ENCODE measurements at regions not wholly inside any gene's neighbourhood (a gene's known extent, or its start where the extent isn't known, plus 50 kb on each side); places are given as distances from the start of the nearest gene placed in this dataset.

GRCh38 chr18:47407736-47408135 lies 156.3 kb upstream of the SKOR2 start:
- H3K27ac Mint-ChIP-seq, result no peak overlapping the region
- H3K27me3 Mint-ChIP-seq, result peaks cover 4% of the 10 kb centered on the region
- ChIA-PET POLR2A (no interaction called here), CTCF (no interaction called here)
- no peaks in the 10 kb centered on the region for H3K9me3 Mint-ChIP-seq
- H3K4me3 Mint-ChIP-seq, result no peak overlapping the region
- H3K4me1 Mint-ChIP-seq, result no peaks in the 10 kb centered on the region
- no peak for DNase-seq
- H3K36me3 Mint-ChIP-seq (ENCODE audit: low read depth), result no peaks in the 10 kb centered on the region

- Mint-ChIP-seq H3K36me3 (ENCODE audit: low read depth) (no peaks in the 10 kb centered on the region), H3K4me1 (no peaks in the 10 kb centered on the region), H3K4me3 (no peak overlapping the region), H3K9me3 (no peaks in the 10 kb centered on the region), H3K27me3 (no peaks in the 10 kb centered on the region), H3K27ac (no peak overlapping the region)
- POLR2A ChIA-PET, result no interaction called here
- CTCF ChIA-PET, result no interaction called here
- no peak for DNase-seq
Observed at GRCh38 chr18:47404845-47405244, 153.4 kb upstream of the SKOR2 start.

- no peaks in the 10 kb centered on the region for H3K27me3 Mint-ChIP-seq
- H3K4me1 Mint-ChIP-seq, result no peaks in the 10 kb centered on the region
- no peak for DNase-seq
- no peak overlapping the region for H3K27ac Mint-ChIP-seq
- CTCF ChIA-PET, result no interaction called here
- H3K36me3 Mint-ChIP-seq (ENCODE audit: low read depth), result no peaks in the 10 kb centered on the region
- POLR2A ChIA-PET, result no interaction called here
- no peaks in the 10 kb centered on the region for H3K9me3 Mint-ChIP-seq
- no peak overlapping the region for H3K4me3 Mint-ChIP-seq
Observed at GRCh38 chr18:47403949-47404348, 152.5 kb upstream of the SKOR2 start.

GRCh38 chr18:47403317-47403716 lies 151.9 kb upstream of the SKOR2 start:
- DNase-seq, result no peak
- no peak overlapping the region for H3K4me3 Mint-ChIP-seq
- CTCF ChIA-PET, result no interaction called here
- H3K9me3 Mint-ChIP-seq, result no peaks in the 10 kb centered on the region
- H3K36me3 Mint-ChIP-seq (ENCODE audit: low read depth), result no peaks in the 10 kb centered on the region
- POLR2A ChIA-PET, result no interaction called here
- H3K27me3 Mint-ChIP-seq, result no peaks in the 10 kb centered on the region
- no peak overlapping the region for H3K27ac Mint-ChIP-seq
- no peaks in the 10 kb centered on the region for H3K4me1 Mint-ChIP-seq

GRCh38 chr18:47399475-47399874 lies 148.0 kb upstream of the SKOR2 start:
- Mint-ChIP-seq H3K4me3 (no peak overlapping the region), H3K27me3 (no peaks in the 10 kb centered on the region), H3K27ac (no peak overlapping the region), H3K4me1 (no peaks in the 10 kb centered on the region), H3K9me3 (no peaks in the 10 kb centered on the region), H3K36me3 (ENCODE audit: low read depth) (no peaks in the 10 kb centered on the region)
- no peak for DNase-seq
- POLR2A ChIA-PET, result no interaction called here
- CTCF ChIA-PET, result no interaction called here

- DNase-seq, result no peak
- H3K9me3 Mint-ChIP-seq, result no peaks in the 10 kb centered on the region
- no peak overlapping the region for H3K27ac Mint-ChIP-seq
- no peaks in the 10 kb centered on the region for H3K36me3 Mint-ChIP-seq (ENCODE audit: low read depth)
- no peaks in the 10 kb centered on the region for H3K4me1 Mint-ChIP-seq
- ChIA-PET POLR2A (interaction anchor here (0.7 kb wide), 1 partner anchor 116 kb away, joined by 3 read pairs; no protein-coding TSS in a partner anchor), CTCF (interaction anchor here (1.4 to 1.8 kb wide), 3 partner anchors 9 to 351 kb away, joined by 3 to 7 read pairs (median 4); no protein-coding TSS in a partner anchor)
- no peak overlapping the region for H3K4me3 Mint-ChIP-seq
- H3K27me3 Mint-ChIP-seq, result no peaks in the 10 kb centered on the region
Observed at GRCh38 chr18:47397671-47398319, 146.3 kb upstream of the SKOR2 start.

- H3K27ac Mint-ChIP-seq, result no peak overlapping the region
- H3K9me3 Mint-ChIP-seq, result no peaks in the 10 kb centered on the region
- H3K4me3 Mint-ChIP-seq, result no peak overlapping the region
- CTCF ChIA-PET, result no interaction called here
- peaks cover 3% of the 10 kb centered on the region for H3K27me3 Mint-ChIP-seq
- H3K36me3 Mint-ChIP-seq (ENCODE audit: low read depth), result no peaks in the 10 kb centered on the region
- no peak for DNase-seq
- no peaks in the 10 kb centered on the region for H3K4me1 Mint-ChIP-seq
- POLR2A ChIA-PET, result no interaction called here
Observed at GRCh38 chr18:47391665-47392064, 140.2 kb upstream of the SKOR2 start.

GRCh38 chr18:47390410-47391024 lies 139.1 kb upstream of the SKOR2 start:
- ChIA-PET POLR2A (no interaction called here), CTCF (no interaction called here)
- Mint-ChIP-seq H3K27me3 (peaks cover 3% of the 10 kb centered on the region), H3K36me3 (ENCODE audit: low read depth) (no peaks in the 10 kb centered on the region), H3K9me3 (no peaks in the 10 kb centered on the region), H3K4me1 (no peaks in the 10 kb centered on the region), H3K4me3 (no peak overlapping the region), H3K27ac (no peak overlapping the region)
- no peak for DNase-seq

GRCh38 chr18:47389210-47389609 lies 137.8 kb upstream of the SKOR2 start:
- Mint-ChIP-seq H3K27me3 (peaks cover 5% of the 10 kb centered on the region), H3K27ac (no peak overlapping the region), H3K9me3 (no peaks in the 10 kb centered on the region), H3K4me3 (no peak overlapping the region), H3K36me3 (ENCODE audit: low read depth) (no peaks in the 10 kb centered on the region), H3K4me1 (no peaks in the 10 kb centered on the region)
- CTCF ChIA-PET, result no interaction called here
- POLR2A ChIA-PET, result no interaction called here
- no peak for DNase-seq

- no peak for DNase-seq
- no peaks in the 10 kb centered on the region for H3K9me3 Mint-ChIP-seq
- H3K27ac Mint-ChIP-seq, result no peak overlapping the region
- no peaks in the 10 kb centered on the region for H3K4me1 Mint-ChIP-seq
- ChIA-PET POLR2A (no interaction called here), CTCF (no interaction called here)
- H3K36me3 Mint-ChIP-seq (ENCODE audit: low read depth), result no peaks in the 10 kb centered on the region
- no peak overlapping the region for H3K4me3 Mint-ChIP-seq
- H3K27me3 Mint-ChIP-seq, result peaks cover 5% of the 10 kb centered on the region
Observed at GRCh38 chr18:47387864-47388263, 136.4 kb upstream of the SKOR2 start.

- no peaks in the 10 kb centered on the region for H3K9me3 Mint-ChIP-seq
- H3K36me3 Mint-ChIP-seq (ENCODE audit: low read depth), result no peaks in the 10 kb centered on the region
- POLR2A ChIA-PET, result no interaction called here
- CTCF ChIA-PET, result no interaction called here
- no peak for DNase-seq
- no peaks in the 10 kb centered on the region for H3K4me1 Mint-ChIP-seq
- peaks cover 2% of the 10 kb centered on the region for H3K27me3 Mint-ChIP-seq
- no peak overlapping the region for H3K4me3 Mint-ChIP-seq
- no peak overlapping the region for H3K27ac Mint-ChIP-seq
Observed at GRCh38 chr18:47383729-47384128, 132.3 kb upstream of the SKOR2 start.

- no peak for DNase-seq
- CTCF ChIA-PET, result no interaction called here
- POLR2A ChIA-PET, result no interaction called here
Observed at GRCh38 chr18:47381975-47382570, 130.6 kb upstream of the SKOR2 start.

GRCh38 chr18:47380153-47380552 lies 128.7 kb upstream of the SKOR2 start:
- ChIA-PET CTCF (no interaction called here), POLR2A (no interaction called here)
- Mint-ChIP-seq H3K4me1 (no peaks in the 10 kb centered on the region), H3K27ac (no peak overlapping the region), H3K4me3 (no peak overlapping the region), H3K9me3 (no peaks in the 10 kb centered on the region), H3K36me3 (ENCODE audit: low read depth) (no peaks in the 10 kb centered on the region), H3K27me3 (peaks cover under 1% of the 10 kb centered on the region)
- DNase-seq, result no peak

More at GRCh38 chr18:47381975-47382570, 130.6 kb upstream of the SKOR2 start:
- Mint-ChIP-seq H3K27me3 (peaks cover 2% of the 10 kb centered on the region), H3K27ac (no peak overlapping the region), H3K4me1 (no peaks in the 10 kb centered on the region), H3K9me3 (no peaks in the 10 kb centered on the region), H3K4me3 (no peak overlapping the region), H3K36me3 (ENCODE audit: low read depth) (no peaks in the 10 kb centered on the region)

- no peak for DNase-seq
- ChIA-PET CTCF (no interaction called here), POLR2A (no interaction called here)
- H3K36me3 Mint-ChIP-seq (ENCODE audit: low read depth), result no peaks in the 10 kb centered on the region
- no peaks in the 10 kb centered on the region for H3K27me3 Mint-ChIP-seq
- no peaks in the 10 kb centered on the region for H3K4me1 Mint-ChIP-seq
- H3K27ac Mint-ChIP-seq, result no peak overlapping the region
- H3K9me3 Mint-ChIP-seq, result no peaks in the 10 kb centered on the region
- no peak overlapping the region for H3K4me3 Mint-ChIP-seq
Observed at GRCh38 chr18:47373465-47373864, 122.0 kb upstream of the SKOR2 start.

Measured in activated CD4-positive, alpha-beta memory T cell treated with anti-CD3 and anti-CD28 coated beads, Interleukin-2, amount 10 ng/mL, durations not matched to agents 7 days and 5 days (primary cell).